PC-9 (cell line): ENCODE measurements at regions not wholly inside any gene's neighbourhood (a gene's known extent, or its start where the extent isn't known, plus 50 kb on each side); places are given as distances from the start of the nearest gene placed in this dataset.

ENCODE experiments used
- EZH2 ChIP-seq: fragments of 200-600 bp; sonication (generic); IDR thresholded peaks from 2 replicates; pipeline ENCODE4 v1.8.0; 2017; ENCODE audit warnings: antibody characterized with exemption, low read depth
- TF ChIP-seq, protein P1 (sequence below): fragments of 200-600 bp; sonication (generic); conservative IDR thresholded peaks from 2 replicates; pipeline ENCODE4 v1.6.1; 2017; ENCODE audit warnings: mixed run types, antibody characterized with exemption, mild to moderate bottlenecking, moderate library complexity

DNA sequence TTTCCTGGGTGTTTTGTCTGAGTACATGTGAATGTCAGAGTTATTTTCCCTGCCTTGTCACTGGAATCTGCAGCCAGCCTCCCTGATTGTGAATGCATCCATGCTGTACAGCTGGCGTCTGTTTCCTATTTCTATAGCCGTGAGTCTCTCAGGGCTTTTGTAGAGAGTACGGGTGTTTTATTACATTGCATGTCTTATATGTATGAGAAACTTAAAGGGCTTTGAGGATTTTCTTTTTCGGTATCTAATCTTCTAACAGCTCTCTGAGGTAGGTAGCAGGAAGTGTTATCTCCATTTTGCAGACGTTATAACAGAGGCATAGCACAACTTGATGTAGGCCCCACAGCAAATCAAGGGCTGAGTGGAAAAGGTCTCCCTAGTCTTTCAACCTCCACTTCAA is 272.9 kb downstream of the PRL start:
- TF ChIP-seq EZH2, result no peak
- TF ChIP-seq, protein P1, sequence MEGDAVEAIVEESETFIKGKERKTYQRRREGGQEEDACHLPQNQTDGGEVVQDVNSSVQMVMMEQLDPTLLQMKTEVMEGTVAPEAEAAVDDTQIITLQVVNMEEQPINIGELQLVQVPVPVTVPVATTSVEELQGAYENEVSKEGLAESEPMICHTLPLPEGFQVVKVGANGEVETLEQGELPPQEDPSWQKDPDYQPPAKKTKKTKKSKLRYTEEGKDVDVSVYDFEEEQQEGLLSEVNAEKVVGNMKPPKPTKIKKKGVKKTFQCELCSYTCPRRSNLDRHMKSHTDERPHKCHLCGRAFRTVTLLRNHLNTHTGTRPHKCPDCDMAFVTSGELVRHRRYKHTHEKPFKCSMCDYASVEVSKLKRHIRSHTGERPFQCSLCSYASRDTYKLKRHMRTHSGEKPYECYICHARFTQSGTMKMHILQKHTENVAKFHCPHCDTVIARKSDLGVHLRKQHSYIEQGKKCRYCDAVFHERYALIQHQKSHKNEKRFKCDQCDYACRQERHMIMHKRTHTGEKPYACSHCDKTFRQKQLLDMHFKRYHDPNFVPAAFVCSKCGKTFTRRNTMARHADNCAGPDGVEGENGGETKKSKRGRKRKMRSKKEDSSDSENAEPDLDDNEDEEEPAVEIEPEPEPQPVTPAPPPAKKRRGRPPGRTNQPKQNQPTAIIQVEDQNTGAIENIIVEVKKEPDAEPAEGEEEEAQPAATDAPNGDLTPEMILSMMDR, result no peak
